DMS114 treated with DMSO at 0.1 percent for 48 hours (cell line): ENCODE measurements at regions not wholly inside any gene's neighbourhood (a gene's known extent, or its start where the extent isn't known, plus 50 kb on each side); places are given as distances from the start of the nearest gene placed in this dataset.

Experiments
- DNase-seq: peaks from one replicate; lab custom pipeline; 2025; ENCODE audit not compliant: unreplicated experiment; lab: John Stamatoyannopoulos, UW

DNA sequence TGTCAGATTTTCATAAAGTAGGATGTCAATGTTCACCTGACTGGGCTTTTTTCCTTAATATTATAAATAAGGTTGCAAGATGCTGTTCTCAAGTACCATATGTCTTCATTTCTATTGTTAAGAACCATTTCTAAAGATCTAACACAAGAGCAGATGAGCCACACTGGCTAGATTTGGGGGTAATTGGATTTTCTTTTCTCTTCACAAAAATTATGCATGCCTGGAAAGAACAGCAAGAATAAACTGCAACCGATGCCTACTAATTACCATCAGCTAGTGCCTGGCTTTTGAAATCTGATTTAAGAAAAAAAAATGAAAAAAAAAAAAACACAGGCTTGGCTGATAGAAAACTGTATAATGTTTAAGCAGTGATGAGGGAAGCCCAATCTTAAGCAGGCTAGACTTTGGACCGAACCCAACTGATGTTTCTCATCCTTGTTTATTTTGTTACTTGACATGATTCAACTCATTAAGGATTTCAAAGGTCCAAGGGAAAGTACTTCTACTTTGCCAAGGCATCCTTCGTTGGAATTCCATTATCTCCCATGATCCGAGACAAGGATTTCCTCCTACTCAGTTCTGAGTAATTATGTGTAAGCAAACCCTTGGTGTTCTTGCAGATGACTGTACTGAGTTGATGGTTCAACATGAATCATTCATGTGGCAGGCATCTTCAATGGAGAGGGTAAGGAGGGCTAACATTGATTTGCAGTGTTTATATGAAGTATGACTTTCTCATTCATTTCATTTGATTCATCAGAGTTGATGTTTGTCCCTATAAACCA is 300.5 kb downstream of the SPRY2 start:
- no peak for DNase-seq

GRCh38 chr13:80039000-80039399 is 301.9 kb downstream of the SPRY2 start:
- no peak for DNase-seq

DNA sequence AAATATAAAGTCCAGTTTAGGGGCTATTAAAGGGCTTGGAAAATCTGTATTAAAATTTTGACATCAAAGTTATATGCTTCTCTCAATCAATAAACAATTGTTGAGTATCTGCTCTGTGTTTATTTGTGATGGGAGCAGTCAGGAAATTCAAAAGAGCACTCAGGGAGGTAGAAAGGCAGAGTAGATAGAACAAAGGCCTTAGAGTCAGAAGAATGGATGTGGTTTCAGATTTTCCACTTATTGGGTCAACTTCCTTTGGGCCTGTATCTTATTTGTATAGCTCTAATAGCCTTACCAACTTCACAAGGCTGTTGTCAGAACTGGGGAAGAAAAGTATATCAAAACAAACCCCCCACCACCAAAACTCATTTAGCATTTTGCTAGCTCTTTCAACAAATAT is 302.6 kb downstream of the SPRY2 start:
- no peak for DNase-seq

DNA sequence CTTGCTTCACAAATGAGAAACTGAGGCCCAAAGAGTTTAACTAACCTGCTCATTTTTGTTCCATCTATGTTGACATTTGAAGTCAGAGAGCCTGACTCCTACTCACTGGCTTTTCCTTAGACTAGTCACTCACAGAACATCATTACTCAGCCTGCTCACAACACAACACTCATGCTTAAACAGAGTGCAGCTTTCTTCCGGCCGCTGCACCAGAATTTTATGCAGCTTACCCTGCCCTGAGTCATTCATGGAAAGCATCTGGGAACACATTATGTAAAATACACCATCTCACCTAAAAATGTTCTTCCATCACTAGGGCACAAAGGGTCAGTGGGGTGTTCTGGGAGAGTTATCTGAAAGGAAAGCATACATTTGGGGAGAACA is 303.4 kb downstream of the SPRY2 start:
- no peak for DNase-seq

GRCh38 chr13:80036845-80037504 is 304.0 kb downstream of the SPRY2 start:
- no peak for DNase-seq

DNA sequence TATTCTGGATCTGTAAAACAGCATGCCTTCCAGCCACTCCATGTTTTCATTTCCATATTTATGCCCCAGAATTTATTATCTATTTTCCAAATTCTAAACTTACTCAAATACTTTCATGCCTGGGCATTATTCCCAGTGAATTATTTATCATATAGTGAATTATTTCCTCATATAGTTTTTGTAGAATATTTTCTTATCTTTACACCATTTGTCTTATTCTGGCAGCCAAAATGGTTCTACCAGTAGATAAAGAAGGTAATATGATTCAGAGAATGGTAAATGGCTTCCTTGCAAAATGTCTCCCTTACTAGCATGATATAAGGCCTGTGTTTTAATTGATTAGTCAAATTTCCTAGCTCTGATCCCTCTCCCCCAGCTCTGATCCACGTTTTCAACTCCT is 305.8 kb downstream of the SPRY2 start:
- DNase-seq, result no peak

DNA sequence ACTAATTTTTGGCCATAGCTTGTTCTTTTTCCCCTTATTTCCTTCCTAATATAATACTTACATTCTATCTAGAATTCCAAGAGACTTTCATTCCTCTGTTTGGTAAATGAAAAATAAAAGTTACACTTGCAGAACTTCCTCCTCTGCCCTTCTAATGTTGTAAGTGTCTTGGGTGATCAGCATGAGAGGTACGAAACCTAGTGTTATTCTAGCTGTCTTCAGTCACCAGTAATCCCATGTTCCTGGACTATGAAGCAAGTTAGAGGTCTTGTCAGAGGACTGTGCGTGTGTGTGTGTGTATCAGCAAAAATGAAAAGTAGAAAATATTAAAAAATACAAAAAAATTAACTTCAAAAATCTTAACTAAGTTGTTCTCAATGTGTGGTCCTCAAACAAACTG is 307.0 kb downstream of the SPRY2 start:
- no peak for DNase-seq

DNA sequence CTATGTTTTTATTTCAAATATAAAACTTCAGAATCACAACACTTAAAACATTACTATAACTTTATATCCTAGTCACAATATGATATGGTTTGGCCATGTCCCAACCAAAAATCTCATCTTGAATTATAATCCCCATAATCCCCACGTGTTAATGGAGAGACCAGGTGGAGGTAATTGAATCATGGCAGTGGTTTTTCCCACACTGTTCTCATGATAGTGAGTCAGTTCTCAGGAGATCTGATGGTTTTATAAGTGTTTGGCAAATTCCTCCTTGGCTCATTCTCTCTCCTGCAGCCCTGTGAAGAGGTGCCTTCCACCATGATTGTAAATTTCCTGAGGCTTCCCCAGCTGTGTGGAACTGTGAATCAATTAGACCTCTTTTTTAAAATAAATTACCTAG is 307.6 kb downstream of the SPRY2 start:
- DNase-seq, result no peak

GRCh38 chr13:80030491-80030890 is 310.4 kb downstream of the SPRY2 start:
- no peak for DNase-seq

GRCh38 chr13:80029170-80029569 is 311.8 kb downstream of the SPRY2 start:
- DNase-seq, result no peak

DNA sequence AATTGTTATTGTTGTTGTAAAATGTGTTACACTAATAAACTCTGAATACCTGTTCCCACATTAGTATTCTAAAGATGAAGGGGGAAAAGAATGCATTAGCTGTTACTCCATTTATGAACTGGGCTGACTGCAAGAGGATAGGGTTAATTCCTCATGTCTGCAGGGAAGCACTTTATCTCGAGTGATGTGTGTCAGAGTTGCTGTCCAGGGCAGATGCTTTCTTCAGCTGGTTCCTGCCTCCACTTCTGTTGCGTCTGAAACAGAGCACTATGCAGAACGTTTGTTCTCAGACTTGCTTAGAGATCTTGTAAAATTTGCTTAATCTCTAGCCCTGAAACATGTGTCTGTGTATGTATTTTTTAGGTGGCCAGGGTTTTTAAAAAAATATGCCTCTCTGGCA is 318.8 kb downstream of the SPRY2 start:
- DNase-seq, result no peak

DNA sequence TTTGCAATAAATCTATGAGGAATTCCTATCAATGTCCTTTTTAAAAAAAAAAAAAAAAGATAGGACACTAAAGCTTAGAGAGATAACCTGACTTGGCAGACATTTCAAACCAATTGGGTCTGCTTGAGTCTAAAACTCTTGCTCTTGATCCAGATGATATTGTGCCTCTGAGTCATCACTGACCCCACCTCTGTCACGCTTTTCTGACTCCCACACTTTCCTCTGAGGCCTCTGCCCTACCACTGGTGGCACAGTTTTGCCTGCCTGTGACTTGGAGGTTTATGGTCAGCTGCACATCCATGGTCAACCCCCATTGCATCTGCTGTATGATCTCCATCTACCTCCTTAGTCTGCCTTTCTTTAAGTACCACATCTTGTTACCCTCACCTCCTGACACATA is 328.7 kb downstream of the SPRY2 start:
- DNase-seq, result no peak

GRCh38 chr13:80011448-80012212 is 329.3 kb downstream of the SPRY2 start:
- no peak for DNase-seq

DNA sequence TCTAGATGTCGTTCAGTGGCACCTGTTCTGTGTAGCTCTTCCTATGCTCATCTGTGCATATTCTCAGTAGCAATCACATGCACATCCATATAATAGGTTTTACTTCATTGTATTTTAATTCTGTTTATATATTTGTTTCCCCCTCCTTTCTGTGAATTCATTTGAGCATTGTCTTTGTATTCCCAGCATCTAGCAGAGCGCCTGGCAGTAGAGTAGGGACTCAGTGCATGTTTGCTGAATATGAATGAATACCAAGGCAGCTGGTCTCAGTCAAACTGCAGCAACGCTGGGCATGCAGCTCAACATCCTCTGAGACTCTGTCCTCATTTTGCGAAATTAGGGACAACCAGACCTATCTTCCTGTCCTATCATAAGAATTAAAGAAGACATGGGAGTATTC is 330.1 kb downstream of the SPRY2 start:
- no peak for DNase-seq

- no peak for DNase-seq
These were observed 330.6 kb downstream of the SPRY2 start for GRCh38 chr13:80010286-80010831.

- DNase-seq, result no peak
These were observed 331.2 kb downstream of the SPRY2 start for GRCh38 chr13:80009760-80010159.

DNA sequence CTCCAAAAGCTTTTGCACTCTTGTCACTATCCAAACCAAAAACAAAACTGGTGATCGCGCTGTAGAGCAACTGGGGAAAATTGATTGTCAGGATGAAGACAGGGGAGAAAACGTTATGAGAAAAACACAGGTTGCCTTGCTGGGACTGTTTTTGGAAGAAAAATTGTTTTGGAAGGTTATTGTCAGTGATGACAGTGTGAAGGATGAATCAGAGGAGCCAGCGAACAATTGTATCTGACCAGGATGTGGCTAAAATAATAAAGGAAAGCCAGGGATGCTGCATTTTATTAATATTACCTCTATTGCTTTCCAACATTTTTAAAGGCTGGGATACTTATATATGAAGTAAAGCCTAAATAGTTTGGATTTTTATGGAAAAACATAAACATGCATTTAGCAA is 334.0 kb downstream of the SPRY2 start:
- DNase-seq, result no peak

DNA sequence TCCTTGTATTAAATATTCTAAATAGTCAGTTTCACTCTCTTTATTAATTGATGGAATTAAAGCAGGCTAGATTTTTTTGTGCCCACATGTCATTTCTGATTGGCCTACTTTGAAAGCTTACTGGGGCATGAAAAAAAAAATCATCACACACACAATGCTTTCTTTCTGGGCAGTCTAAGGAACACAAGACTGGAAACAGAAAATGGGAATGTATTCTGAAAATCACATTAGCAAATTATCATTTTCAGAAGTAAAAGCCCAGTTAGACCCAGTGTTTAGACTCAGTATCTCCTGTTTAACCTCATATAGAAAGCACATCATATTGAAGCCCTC is 339.4 kb downstream of the SPRY2 start:
- no peak for DNase-seq

GRCh38 chr13:80000684-80001509 is 340.0 kb downstream of the SPRY2 start:
- DNase-seq, result no peak

DNA sequence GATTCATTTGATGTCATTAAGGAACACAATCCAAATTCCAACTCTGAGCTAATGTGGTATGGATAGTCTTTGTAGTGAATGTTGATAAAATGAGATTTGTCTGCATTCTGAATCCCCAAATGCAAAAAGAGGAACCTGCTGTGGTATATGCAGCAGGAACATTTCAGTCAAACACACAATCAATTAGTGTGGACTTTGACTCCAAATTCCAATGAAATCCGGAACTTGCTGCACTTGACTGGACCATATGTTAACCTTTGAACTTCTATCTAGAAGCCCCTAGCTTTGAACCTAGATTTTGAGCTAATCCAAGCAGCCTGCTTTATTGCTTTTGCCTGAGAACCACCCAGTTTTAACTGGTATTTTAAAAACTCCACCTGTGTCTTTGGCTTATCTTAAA is 341.3 kb downstream of the SPRY2 start:
- DNase-seq, result no peak

DNA sequence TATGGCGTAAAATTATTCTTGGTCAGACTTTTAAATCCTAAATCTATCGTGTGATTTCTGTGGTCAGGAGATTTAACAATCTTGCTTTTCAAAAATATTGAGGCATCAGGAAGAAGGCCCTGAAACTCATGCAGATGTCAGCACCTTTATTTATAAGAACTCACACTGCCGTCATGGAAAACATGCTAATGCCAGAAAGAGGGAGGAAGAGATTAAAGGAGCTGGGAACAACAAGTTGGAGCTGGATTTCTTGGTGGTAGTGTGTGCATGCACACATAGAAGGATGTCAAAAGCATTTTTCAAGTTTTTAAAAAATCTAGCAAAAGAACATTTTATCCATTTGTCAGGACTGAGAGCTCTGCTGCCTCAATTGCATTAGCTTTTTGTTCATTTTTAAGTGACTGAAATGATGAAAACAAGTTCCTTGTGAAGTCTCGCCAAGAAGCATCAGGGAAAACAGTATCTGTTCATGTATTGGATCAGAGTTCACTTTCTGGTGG is 342.5 kb downstream of the SPRY2 start:
- no peak for DNase-seq
